H1 (cell line): ENCODE measurements at regions not wholly inside any gene's neighbourhood (a gene's known extent, or its start where the extent isn't known, plus 50 kb on each side); places are given as distances from the start of the nearest gene placed in this dataset.

ENCODE experiments used
- CTCF ChIA-PET: fragments of 300-600 bp; sonication (Branson Sonifier 250); formaldehyde crosslinking; loops from one replicate; lab custom pipeline; 2021; ENCODE audit not compliant: partially characterized antibody; lab: Charles Lee
- POLR2A ChIA-PET: fragments of 300-600 bp; sonication (Branson Sonifier 250); formaldehyde crosslinking; loops from one replicate; lab custom pipeline; 2021; ENCODE audit warnings: inconsistent platforms; ENCODE audit not compliant: partially characterized antibody; lab: Charles Lee
- DNase-seq, 2 experiments: peaks; one replicate each; pipeline versions ENCODE4 v3.0.0 to v3.0.0-alpha.2; 2010 to 2022; ENCODE audit warnings: low spot score in 2 of 2, low read depth in 1 of 2, mixed read lengths in 1 of 2
- FAIRE-seq: peaks from 2 replicates; lab custom pipeline; 2011; peaks lifted over from hg19 to GRCh38; lab: Jason Lieb, UNC
- H2AFZ ChIP-seq: 2 replicates; pipeline ENCODE4 v1.8.1; 2012; ENCODE audit warnings: low read length, inconsistent platforms
- H2AK5ac ChIP-seq: 2 replicates; pipeline ENCODE4 v1.6.1; 2013; ENCODE audit warnings: low read depth, low read length
- H2BK120ac ChIP-seq: replicated peaks from 2 replicates; pipeline ENCODE3; 2013; ENCODE audit warnings: low read depth, low read length, inconsistent platforms
- H2BK12ac ChIP-seq: 2 replicates; pipeline ENCODE4 v1.6.1; 2013; ENCODE audit warnings: low read depth, low read length
- H2BK15ac ChIP-seq: 2 replicates; pipeline ENCODE4 v1.6.1; 2013; ENCODE audit warnings: low read length
- H2BK20ac ChIP-seq: 2 replicates; pipeline ENCODE4 v1.6.1; 2013; ENCODE audit warnings: low read length
- H2BK5ac ChIP-seq: 2 replicates; pipeline ENCODE4 v1.6.1; 2013; ENCODE audit warnings: low read depth, low read length
- H3K14ac ChIP-seq: 2 replicates; pipeline ENCODE4 v1.6.1; 2013; ENCODE audit warnings: inconsistent platforms; ENCODE audit not compliant: insufficient read length
- H3K18ac ChIP-seq: 2 replicates; pipeline ENCODE4 v1.6.1; 2013; ENCODE audit warnings: low read length; ENCODE audit errors: extremely low read depth
- H3K23ac ChIP-seq: 2 replicates; pipeline ENCODE4 v1.6.1; 2013; ENCODE audit warnings: inconsistent platforms; ENCODE audit not compliant: insufficient read length
- H3K23me2 ChIP-seq: 2 replicates; pipeline ENCODE4 v1.6.1; 2013; ENCODE audit warnings: low read depth, low read length
- H3K27ac ChIP-seq: 2 replicates; pipeline ENCODE4 v1.6.1; 2011; ENCODE audit warnings: low read depth, low read length, inconsistent platforms
- H3K27me3 ChIP-seq, 4 experiments: replicated peaks in 1 of 4; 1 replicate in 1 of 4; 2 replicates in 3 of 4; pipeline versions ENCODE4 v1.6.1 to v1.8.1; 2011 to 2013; ENCODE audit warnings: low read length in 3 of 4, mild to moderate bottlenecking in 3 of 4, inconsistent platforms in 2 of 4, mixed read lengths in 2 of 4, moderate library complexity in 1 of 4; ENCODE audit not compliant: control insufficient read depth in 3 of 4, insufficient read depth in 3 of 4; ENCODE audit errors: extremely low read depth in 1 of 4
- H3K36me3 ChIP-seq, 4 experiments: 2 replicates each; pipeline versions ENCODE4 v1.6.1 to v1.8.1; 2011 to 2013; ENCODE audit warnings: mild to moderate bottlenecking in 4 of 4, low read length in 3 of 4, moderate library complexity in 2 of 4, control low read depth in 1 of 4, inconsistent platforms in 1 of 4; ENCODE audit not compliant: insufficient read depth in 4 of 4, control insufficient read depth in 2 of 4
- H3K4ac ChIP-seq: replicated peaks from 2 replicates; pipeline ENCODE3; 2013; ENCODE audit warnings: low read length, low read depth, mixed read lengths, inconsistent platforms; ENCODE audit not compliant: insufficient read length
- H3K4me1 ChIP-seq, 4 experiments: replicated peaks in 1 of 4; 1 replicate in 1 of 4; 2 replicates in 3 of 4; pipeline versions ENCODE4 v1.6.1 to v1.8.1; 2011 to 2013; ENCODE audit warnings: low read length in 3 of 4, inconsistent platforms in 2 of 4, mixed read lengths in 1 of 4; ENCODE audit not compliant: insufficient read depth in 4 of 4, control insufficient read depth in 3 of 4
- H3K4me2 ChIP-seq, 2 experiments: 2 replicates each; pipeline versions ENCODE4 v1.6.1 to v1.8.1; 2011 to 2013; ENCODE audit warnings: low read depth in 2 of 2, low read length in 2 of 2, control low read depth in 1 of 2, inconsistent platforms in 1 of 2, mild to moderate bottlenecking in 1 of 2; ENCODE audit not compliant: insufficient read depth in 1 of 2
- H3K4me3 ChIP-seq, 4 experiments: fragments of 200-600, 300-600 bp in 1 of 4; sonication (generic), shearing (Covaris generic), sonication (Bioruptor Twin) in 1 of 4; 2 replicates each; pipeline versions ENCODE4 v1.5.1 to v1.8.1; 2011 to 2016; ENCODE audit warnings: low read length in 4 of 4, low read depth in 3 of 4, control low read depth in 2 of 4, inconsistent platforms in 2 of 4, mild to moderate bottlenecking in 2 of 4, mixed read lengths in 1 of 4, moderate library complexity in 1 of 4; ENCODE audit not compliant: insufficient read depth in 2 of 4; ENCODE audit errors: extremely low read depth in 1 of 4
- H3K56ac ChIP-seq: replicated peaks from 2 replicates; pipeline ENCODE3; 2013; ENCODE audit warnings: low read depth, mild to moderate bottlenecking, mixed read lengths, low read length, inconsistent platforms; ENCODE audit not compliant: insufficient read length
- H3K79me1 ChIP-seq: 2 replicates; pipeline ENCODE4 v1.6.1; 2013; ENCODE audit warnings: low read depth, low read length, control low read depth
- H3K79me2 ChIP-seq, 2 experiments: 2 replicates each; pipeline versions ENCODE4 v1.6.1 to v1.8.1; 2012 to 2013; ENCODE audit warnings: low read length in 2 of 2, mild to moderate bottlenecking in 2 of 2, inconsistent platforms in 1 of 2; ENCODE audit not compliant: insufficient read depth in 2 of 2, control insufficient read depth in 1 of 2
- H3K9ac ChIP-seq, 4 experiments: replicated peaks in 1 of 4; 1 replicate in 1 of 4; 2 replicates in 3 of 4; pipeline versions ENCODE4 v1.6.1 to v1.8.1; 2011 to 2013; ENCODE audit warnings: low read depth in 3 of 4, low read length in 3 of 4, control low read depth in 2 of 4, mild to moderate bottlenecking in 2 of 4, moderate library complexity in 2 of 4, inconsistent platforms in 1 of 4; ENCODE audit errors: extremely low read depth in 1 of 4
- H3K9me3 ChIP-seq, 2 experiments: 2 replicates each; pipeline versions ENCODE4 v1.6.1 to v1.8.1; 2012 to 2013; ENCODE audit warnings: mild to moderate bottlenecking in 2 of 2, moderate library complexity in 2 of 2, control low read depth in 1 of 2, inconsistent platforms in 1 of 2, low read depth in 1 of 2, low read length in 1 of 2, mixed read lengths in 1 of 2; ENCODE audit not compliant: insufficient read depth in 2 of 2
- H4K20me1 ChIP-seq, 2 experiments: replicated peaks in 1 of 2; 2 replicates each; pipeline versions ENCODE3 to v1.8.1; 2011 to 2013; ENCODE audit warnings: inconsistent platforms in 2 of 2, low read length in 2 of 2, mild to moderate bottlenecking in 1 of 2; ENCODE audit not compliant: insufficient read depth in 2 of 2, control insufficient read depth in 1 of 2
- H4K5ac ChIP-seq: 2 replicates; pipeline ENCODE4 v1.6.1; 2013; ENCODE audit warnings: low read length, low read depth, mixed read lengths, inconsistent platforms; ENCODE audit not compliant: insufficient read length
- H4K8ac ChIP-seq: 2 replicates; pipeline ENCODE4 v1.8.0; 2013; ENCODE audit warnings: mild to moderate bottlenecking, moderate library complexity, low read length, inconsistent platforms; ENCODE audit not compliant: insufficient read depth; ENCODE audit errors: extremely low read depth
- H4K91ac ChIP-seq: replicated peaks from 2 replicates; pipeline ENCODE3; 2013; ENCODE audit warnings: low read length, mixed read lengths, inconsistent platforms; ENCODE audit not compliant: insufficient read length
- EP300 ChIP-seq, 2 experiments: IDR thresholded peaks; 1 replicate in 1 of 2; 2 replicates in 1 of 2; pipeline ENCODE4 v1.6.1; 2011 to 2012; ENCODE audit warnings: low read depth in 2 of 2, low read length in 2 of 2, mild to moderate bottlenecking in 2 of 2, borderline replicate concordance in 1 of 2, inconsistent platforms in 1 of 2, moderate library complexity in 1 of 2
- JUN ChIP-seq: IDR thresholded peaks from 2 replicates; pipeline ENCODE4 v1.6.1; 2011; ENCODE audit warnings: low read depth, mild to moderate bottlenecking, improper control_type of control experiment, low read length
- SP2 ChIP-seq: IDR thresholded peaks from 2 replicates; pipeline ENCODE4 v1.6.1; 2012; ENCODE audit warnings: mild to moderate bottlenecking, low read length, inconsistent platforms
- ZNF274 ChIP-seq: IDR thresholded peaks from 2 replicates; pipeline ENCODE4 v1.7.0; 2012; ENCODE audit warnings: low read length, borderline replicate concordance; ENCODE audit errors: extremely low read depth
- WGBS, 2 experiments: shearing (Covaris generic) in 1 of 2; methylation state at CpG; one replicate each; pipeline versions ENCODE4 v1.1.6 to v1.1.7; 2013 to 2015; ENCODE audit warnings: low lambda C conversion rate in 2 of 2, mixed read lengths in 2 of 2, inconsistent platforms in 1 of 2, low coverage in 1 of 2, missing lambda C conversion rate in 1 of 2; ENCODE audit not compliant: insufficient replicate concordance in 2 of 2, insufficient coverage in 1 of 2, insufficient read length in 1 of 2; ENCODE audit errors: extremely low coverage in 1 of 2, missing lambda C conversion rate in 1 of 2; 5-methylcytosine and 5-hydroxymethylcytosine counted together

DNA sequence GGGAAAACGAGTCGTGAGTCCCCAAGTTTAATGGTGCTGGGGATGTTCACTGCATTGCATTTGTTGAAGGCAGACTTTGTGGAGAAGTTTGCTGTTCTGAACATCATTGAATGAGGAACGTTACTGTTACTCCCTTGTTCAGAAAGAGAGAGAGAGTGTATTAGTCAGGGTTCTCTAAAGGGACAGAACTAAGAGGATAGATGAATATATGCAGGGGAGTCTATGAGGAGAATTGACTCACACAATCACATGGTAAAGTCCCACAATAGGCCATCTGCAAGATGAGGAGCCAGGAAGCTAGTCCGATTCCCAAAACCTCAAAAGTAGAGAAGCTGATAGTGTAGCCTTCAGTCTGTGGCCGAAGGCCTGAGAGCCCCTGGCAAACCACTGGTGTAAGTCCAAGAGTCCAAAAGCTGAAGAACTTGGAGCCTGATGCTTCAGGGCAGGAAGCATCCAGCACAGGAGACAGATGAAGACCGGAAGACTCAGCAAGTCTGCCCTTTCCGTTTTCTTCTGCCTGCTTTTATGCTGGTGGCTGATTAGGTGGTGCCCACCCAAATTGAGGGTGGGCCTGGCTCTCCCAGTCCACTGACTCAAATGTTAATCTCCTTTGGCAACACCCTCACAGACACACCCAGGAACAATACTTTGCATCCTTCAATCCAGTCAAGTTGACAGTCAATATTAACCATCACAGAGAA lies 223.5 kb upstream of the PCSK2 start:
- Histone ChIP-seq H3K23ac (no peak overlapping the region), H2BK120ac (no peak overlapping the region), H4K20me1 (no peaks in the 10 kb centered on the region), H2BK15ac (no peak overlapping the region), H2AK5ac (no peak overlapping the region), H4K91ac (no peak overlapping the region), H2AFZ (no peak overlapping the region), H3K27me3 (no peaks in the 10 kb centered on the region), H2BK20ac (no peak overlapping the region), H3K4me1 (no peaks in the 10 kb centered on the region), H3K9me3 (no peaks in the 10 kb centered on the region), H3K56ac (no peak overlapping the region), H3K79me1 (no peaks in the 10 kb centered on the region), H3K79me2 (no peaks in the 10 kb centered on the region), H3K4ac (no peak overlapping the region), H3K4me2 (no peak overlapping the region), H4K8ac (no peak overlapping the region), H3K14ac (no peak overlapping the region), H4K5ac (no peak overlapping the region), H3K9ac (no peak overlapping the region), H3K36me3 (no peaks in the 10 kb centered on the region), H3K4me3 (no peak overlapping the region), H2BK12ac (no peak overlapping the region), H3K18ac (no peak overlapping the region), H3K27ac (no peak overlapping the region), H3K23me2 (no peaks in the 10 kb centered on the region), H2BK5ac (no peak overlapping the region)
- WGBS, 2 experiments: 87% methylated on average over 7 of the region's 7 CpGs; no CpG with 5 or more reads in 1 of the 2 experiments
- POLR2A ChIA-PET: interaction anchor here (1.2 kb wide), 1 partner anchor 8 kb away, joined by 3 read pairs; no protein-coding TSS in a partner anchor
- no peak for FAIRE-seq
- CTCF ChIA-PET: interaction anchor here (1.0 to 1.6 kb wide), 3 partner anchors 14 to 182 kb away, joined by 3 to 5 read pairs (median 4); no protein-coding TSS in a partner anchor
- DNase-seq: no peak
- TF ChIP-seq SP2: no peak
- no peak for TF ChIP-seq JUN
- no peak for TF ChIP-seq EP300 (IDR thresholded peaks at IDR 0.05; ENCODE audit: borderline replicate concordance in 1 of 2, low read depth in 2 of 2, low read length in 2 of 2)
- TF ChIP-seq ZNF274: no peak
